DOHH2 (cell line): ENCODE measurements at regions not wholly inside any gene's neighbourhood (a gene's known extent, or its start where the extent isn't known, plus 50 kb on each side); places are given as distances from the start of the nearest gene placed in this dataset.

Experiments used
- EZH2phosphoT487 ChIP-seq: fragments of 200-600 bp; sonication (generic); IDR thresholded peaks from 2 replicates; pipeline ENCODE4 v1.6.1; 2017; ENCODE audit warnings: borderline replicate concordance, mild to moderate bottlenecking, antibody characterized with exemption, low read length, moderate library complexity, mixed read lengths
- TF ChIP-seq, protein P1 (sequence below): fragments of 200-600 bp; sonication (generic); IDR thresholded peaks from one replicate; pipeline ENCODE4 v1.5.1; 2014; ENCODE audit warnings: antibody characterized with exemption, mild to moderate bottlenecking, low read depth, low read length; ENCODE audit not compliant: poor library complexity, severe bottlenecking

DNA sequence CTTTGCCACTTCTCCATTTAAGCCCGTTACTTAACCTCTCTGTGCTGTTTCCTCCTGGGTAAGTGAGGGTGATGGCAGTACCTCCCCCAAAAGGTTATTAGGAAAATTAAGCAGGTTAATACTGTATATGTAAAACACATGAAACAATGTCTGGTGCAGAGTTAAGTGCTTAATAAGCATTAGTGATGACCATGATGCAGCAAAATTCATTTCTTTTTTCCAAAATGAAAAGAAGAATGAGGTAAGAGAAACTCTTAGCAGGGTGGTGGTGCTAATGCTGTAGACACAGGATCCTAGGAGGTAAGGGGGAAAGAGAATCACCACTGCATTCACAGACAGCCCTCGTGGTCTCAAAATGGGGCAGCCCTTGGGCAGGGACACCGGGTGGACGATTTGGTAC lies 115.1 kb upstream of the RAI14 start:
- TF ChIP-seq, protein P1, sequence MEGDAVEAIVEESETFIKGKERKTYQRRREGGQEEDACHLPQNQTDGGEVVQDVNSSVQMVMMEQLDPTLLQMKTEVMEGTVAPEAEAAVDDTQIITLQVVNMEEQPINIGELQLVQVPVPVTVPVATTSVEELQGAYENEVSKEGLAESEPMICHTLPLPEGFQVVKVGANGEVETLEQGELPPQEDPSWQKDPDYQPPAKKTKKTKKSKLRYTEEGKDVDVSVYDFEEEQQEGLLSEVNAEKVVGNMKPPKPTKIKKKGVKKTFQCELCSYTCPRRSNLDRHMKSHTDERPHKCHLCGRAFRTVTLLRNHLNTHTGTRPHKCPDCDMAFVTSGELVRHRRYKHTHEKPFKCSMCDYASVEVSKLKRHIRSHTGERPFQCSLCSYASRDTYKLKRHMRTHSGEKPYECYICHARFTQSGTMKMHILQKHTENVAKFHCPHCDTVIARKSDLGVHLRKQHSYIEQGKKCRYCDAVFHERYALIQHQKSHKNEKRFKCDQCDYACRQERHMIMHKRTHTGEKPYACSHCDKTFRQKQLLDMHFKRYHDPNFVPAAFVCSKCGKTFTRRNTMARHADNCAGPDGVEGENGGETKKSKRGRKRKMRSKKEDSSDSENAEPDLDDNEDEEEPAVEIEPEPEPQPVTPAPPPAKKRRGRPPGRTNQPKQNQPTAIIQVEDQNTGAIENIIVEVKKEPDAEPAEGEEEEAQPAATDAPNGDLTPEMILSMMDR, result no peak
- TF ChIP-seq EZH2phosphoT487, result no peak
